Aorta (tissue), 5 donors: ENCODE measurements at regions not wholly inside any gene's neighbourhood (a gene's known extent, or its start where the extent isn't known, plus 50 kb on each side); places are given as distances from the start of the nearest gene placed in this dataset.

ENCODE experiments used
- ATAC-seq: fragments of 200-7000 bp; cut with Tn5 transposase; one replicate; pipeline ENCODE4 v1.9.1; 2022; ENCODE audit warnings: moderate library complexity; ENCODE audit not compliant: low FRiP score
- DNase-seq, 2 donors: peaks; one replicate each; pipeline ENCODE4 v3.0.0-alpha.2; 2020
- H3K27ac ChIP-seq, 2 donors: one replicate each; pipeline ENCODE4 v1.5.1; 2013; ENCODE audit warnings: low read length in 2 of 2, mild to moderate bottlenecking in 2 of 2, moderate library complexity in 2 of 2, control low read depth in 1 of 2, inconsistent platforms in 1 of 2, low read depth in 1 of 2
- H3K27me3 ChIP-seq, 2 donors: one replicate each; pipeline ENCODE4 v1.6.1; 2013; ENCODE audit warnings: control low read depth in 1 of 2, low read length in 1 of 2, mild to moderate bottlenecking in 1 of 2, moderate library complexity in 1 of 2; ENCODE audit not compliant: insufficient read depth in 2 of 2, control insufficient read depth in 1 of 2
- H3K36me3 ChIP-seq, 2 donors: one replicate each; pipeline ENCODE4 v1.6.1; 2013; ENCODE audit warnings: control low read depth in 1 of 2, low read length in 1 of 2, mild to moderate bottlenecking in 1 of 2; ENCODE audit not compliant: insufficient read depth in 2 of 2, control insufficient read depth in 1 of 2
- H3K4me1 ChIP-seq, 2 donors: one replicate each; pipeline ENCODE4 v1.6.1; 2013; ENCODE audit warnings: low read length in 2 of 2, control low read depth in 1 of 2, mild to moderate bottlenecking in 1 of 2, moderate library complexity in 1 of 2; ENCODE audit not compliant: insufficient read depth in 2 of 2, control insufficient read depth in 1 of 2
- H3K4me3 ChIP-seq, 2 donors: one replicate each; pipeline ENCODE4 v1.5.1; 2013; ENCODE audit warnings: low read length in 2 of 2, control low read depth in 1 of 2, mild to moderate bottlenecking in 1 of 2
- H3K9me3 ChIP-seq: one replicate; pipeline ENCODE4 v1.6.1; 2013; ENCODE audit warnings: mild to moderate bottlenecking, low read length; ENCODE audit not compliant: control insufficient read depth
- WGBS, 2 donors: extraction: QIAGEN DNeasy Blood & Tissue Kit; methylation state at CpG; one replicate each; pipeline ENCODE4 v1.1.7; 2013; 5-methylcytosine and 5-hydroxymethylcytosine counted together
- intact Hi-C, 2 donors: fragments of 100-400 bp; cut with DNase I; formaldehyde crosslinking; loops; one replicate each; pipeline versions ENCODE4 v1.14.2 to v1.15.0; 2022
- donor health status: healthy with polysubstance abuse.
- donor health status: Bipolar disorder and iron deficiency.
- donor health status: DM: no; HTN: no; CAD: no.
- donor health status: DM: no; HTN: no; CAD: no.
- donor health status: DM: yes; HTN: yes; CAD: no.

DNA sequence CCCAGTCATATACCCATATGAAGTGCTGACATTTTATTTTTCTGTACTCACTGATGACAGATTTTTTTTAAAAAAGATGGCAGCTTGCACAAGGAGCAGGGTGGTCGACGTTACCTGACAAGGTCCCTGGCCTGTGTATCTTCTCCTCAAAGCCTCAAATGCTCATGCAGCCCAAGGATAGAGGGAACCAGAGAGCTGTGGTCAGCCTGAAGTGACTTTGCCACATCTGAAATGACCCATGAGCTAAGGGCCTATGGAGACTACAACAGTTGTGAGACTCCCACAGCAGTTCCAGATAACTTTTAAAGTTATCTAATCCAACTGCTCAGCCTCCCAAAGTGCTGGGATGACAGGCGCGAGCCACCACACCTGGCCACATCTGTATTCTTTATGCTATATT lies 131.1 kb downstream of the GLUL start:
- H3K27me3 ChIP-seq, result no peaks in the 10 kb centered on the region
- H3K9me3 ChIP-seq, result no peaks in the 10 kb centered on the region
- intact Hi-C loops, result no loop called here
- no peak for DNase-seq
- WGBS, 2 donors, result 93 to 96% methylated on average over 4 of the region's 4 CpGs
- no peak for ATAC-seq
- H3K4me1 ChIP-seq, result no peaks in the 10 kb centered on the region
- no peak overlapping the region for H3K4me3 ChIP-seq
- H3K36me3 ChIP-seq, result no peaks in the 10 kb centered on the region
- no peak overlapping the region for H3K27ac ChIP-seq

DNA sequence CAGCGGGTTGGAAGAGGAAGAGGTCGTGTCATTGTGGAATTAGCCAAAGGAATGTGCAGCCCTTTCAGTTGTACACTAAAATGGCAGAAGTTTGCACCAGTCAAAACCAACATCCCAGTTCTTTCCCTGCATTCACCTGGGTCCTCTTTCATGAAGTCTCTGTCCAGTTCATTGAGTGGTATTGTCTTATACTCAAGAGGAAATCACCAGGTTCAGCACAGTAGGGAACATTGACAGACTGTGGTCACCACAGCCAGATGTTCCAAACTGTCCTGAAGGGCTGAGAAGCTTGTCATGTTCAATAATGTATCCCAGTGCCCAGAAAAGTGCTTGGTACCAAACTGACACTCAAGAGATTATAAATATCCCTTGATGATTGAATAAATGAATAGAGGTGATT lies 131.6 kb downstream of the GLUL start:
- WGBS, 2 donors, result 66 to 79% methylated on average over 2 of the region's 2 CpGs
- DNase-seq (no peak), ATAC-seq (no peak)
- Histone ChIP-seq H3K36me3 (no peaks in the 10 kb centered on the region), H3K4me3 (no peak overlapping the region), H3K9me3 (no peaks in the 10 kb centered on the region), H3K4me1 (no peaks in the 10 kb centered on the region), H3K27ac (no peak overlapping the region), H3K27me3 (no peaks in the 10 kb centered on the region)
- intact Hi-C loops, result no loop called here

DNA sequence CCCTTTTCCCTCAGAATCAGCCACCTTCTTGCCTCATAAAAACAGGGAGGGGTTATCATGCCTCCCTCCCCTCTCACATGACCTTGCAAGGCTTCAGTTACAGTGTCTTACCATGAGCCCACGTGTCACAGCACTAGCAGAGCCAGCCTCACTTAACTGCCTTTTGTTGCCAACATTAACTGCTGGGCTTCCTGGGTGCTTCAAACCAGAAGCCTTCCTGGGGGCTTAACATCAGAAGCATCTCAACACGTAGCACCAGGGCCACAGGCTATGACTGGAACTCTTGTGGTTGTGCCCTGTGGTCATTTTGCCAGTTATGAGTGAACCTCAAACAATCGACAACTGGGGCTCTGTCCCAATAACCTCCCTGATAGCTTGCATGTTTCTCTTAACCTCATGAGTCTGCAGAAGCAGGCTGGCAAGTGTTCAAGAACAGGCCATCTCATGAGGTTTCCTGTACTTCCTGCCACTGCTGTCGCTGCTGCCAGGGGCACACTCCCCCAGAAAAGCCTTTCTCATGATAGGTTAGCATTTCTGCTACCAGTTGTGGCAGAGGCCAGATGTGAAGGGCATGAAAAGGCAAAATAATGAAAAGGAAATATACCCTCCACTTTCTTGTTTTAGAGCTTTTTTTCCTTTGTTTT lies 132.2 kb downstream of the GLUL start:
- WGBS, 2 donors, result 46 to 55% methylated on average over 4 of the region's 4 CpGs
- no peaks in the 10 kb centered on the region for H3K9me3 ChIP-seq
- H3K4me1 ChIP-seq, result no peaks in the 10 kb centered on the region
- no peaks in the 10 kb centered on the region for H3K27me3 ChIP-seq
- intact Hi-C loops, result no loop called here
- H3K4me3 ChIP-seq, result no peak overlapping the region
- peak in 1 of 2 donors; percentile 72 for DNase-seq
- peak; percentile 48 for ATAC-seq
- no peak overlapping the region for H3K27ac ChIP-seq
- no peaks in the 10 kb centered on the region for H3K36me3 ChIP-seq

DNA sequence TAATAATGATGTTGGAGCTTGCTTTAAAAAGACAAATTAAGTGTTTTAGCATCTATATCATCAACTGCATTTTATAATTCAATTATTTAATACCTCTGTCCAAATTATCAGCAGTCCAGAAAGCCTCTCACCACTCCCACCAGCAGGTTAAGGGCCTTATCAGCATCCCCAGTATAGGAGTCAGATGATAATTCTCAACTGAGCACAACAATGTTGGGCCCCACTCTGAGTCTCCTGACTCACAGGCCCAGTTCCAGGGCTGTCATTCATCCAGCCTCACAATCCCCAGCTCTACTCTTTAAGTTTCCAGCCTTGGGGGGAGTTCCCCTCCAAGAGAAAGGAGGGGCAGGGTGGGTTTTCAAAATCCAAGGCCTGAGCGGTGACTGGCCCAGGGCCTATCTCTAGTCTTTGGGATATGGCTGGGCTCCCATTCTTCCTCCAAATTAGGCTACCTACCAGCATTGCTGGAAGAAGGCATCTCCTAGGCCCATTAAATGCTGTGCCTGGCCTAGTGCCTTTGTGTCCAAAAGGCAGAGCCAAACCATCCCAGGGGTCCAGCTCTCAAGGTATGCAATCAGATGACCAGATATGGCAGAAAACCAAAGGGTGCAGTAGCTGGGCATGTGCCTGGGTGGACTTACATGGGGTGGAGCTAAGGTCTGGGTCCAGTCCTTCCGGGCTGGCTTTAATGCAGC lies 134.1 kb downstream of the GLUL start:
- Histone ChIP-seq H3K4me3 (no peak overlapping the region), H3K9me3 (no peaks in the 10 kb centered on the region), H3K4me1 (no peaks in the 10 kb centered on the region), H3K36me3 (no peaks in the 10 kb centered on the region), H3K27ac (no peak overlapping the region), H3K27me3 (no peaks in the 10 kb centered on the region)
- 63 to 79% methylated on average over 2 of the region's 2 CpGs for WGBS, 2 donors
- ATAC-seq (no peak), DNase-seq (no peak)
- intact Hi-C loops, result no loop called here

- H3K27me3 ChIP-seq, result no peaks in the 10 kb centered on the region
- ATAC-seq (no peak), DNase-seq (no peak)
- H3K27ac ChIP-seq, result no peak overlapping the region
- H3K4me1 ChIP-seq, result no peaks in the 10 kb centered on the region
- WGBS, 2 donors, result 91 to 92% methylated on average over 4 of the region's 4 CpGs
- no peaks in the 10 kb centered on the region for H3K36me3 ChIP-seq
- no peak overlapping the region for H3K4me3 ChIP-seq
- no peaks in the 10 kb centered on the region for H3K9me3 ChIP-seq
- intact Hi-C loops, result no loop called here
Measured at GRCh38 chr1:182256931-182257330, 134.7 kb downstream of the GLUL start.

GRCh38 chr1:182255494-182255893 lies 136.1 kb downstream of the GLUL start:
- H3K4me3 ChIP-seq, result no peak overlapping the region
- no peak overlapping the region for H3K27ac ChIP-seq
- no peaks in the 10 kb centered on the region for H3K4me1 ChIP-seq
- 61 to 73% methylated on average over 4 of the region's 4 CpGs for WGBS, 2 donors
- ATAC-seq (no peak), DNase-seq (no peak)
- H3K9me3 ChIP-seq, result no peaks in the 10 kb centered on the region
- no peaks in the 10 kb centered on the region for H3K36me3 ChIP-seq
- intact Hi-C loops, result no loop called here
- no peaks in the 10 kb centered on the region for H3K27me3 ChIP-seq

- no peaks in the 10 kb centered on the region for H3K36me3 ChIP-seq
- H3K9me3 ChIP-seq, result no peaks in the 10 kb centered on the region
- H3K27me3 ChIP-seq, result no peaks in the 10 kb centered on the region
- DNase-seq, result no peak
- H3K4me3 ChIP-seq, result no peak overlapping the region
- H3K27ac ChIP-seq, result no peak overlapping the region
- H3K4me1 ChIP-seq, result no peaks in the 10 kb centered on the region
- intact Hi-C loops, result no loop called here
- WGBS, 2 donors, result 66 to 72% methylated on average over 7 of the region's 7 CpGs
- ATAC-seq, result no peak
Measured at GRCh38 chr1:182253319-182253860, 138.2 kb downstream of the GLUL start.

- Histone ChIP-seq H3K4me1 (no peaks in the 10 kb centered on the region), H3K4me3 (no peak overlapping the region), H3K9me3 (no peaks in the 10 kb centered on the region), H3K27ac (no peak overlapping the region), H3K36me3 (no peaks in the 10 kb centered on the region), H3K27me3 (no peaks in the 10 kb centered on the region)
- ATAC-seq, result no peak
- DNase-seq, result no peak
- 87 to 90% methylated on average over 1 of the region's 1 CpG for WGBS, 2 donors
- intact Hi-C loops, result no loop called here
Measured at GRCh38 chr1:182251561-182251960, 140.0 kb downstream of the GLUL start.

DNA sequence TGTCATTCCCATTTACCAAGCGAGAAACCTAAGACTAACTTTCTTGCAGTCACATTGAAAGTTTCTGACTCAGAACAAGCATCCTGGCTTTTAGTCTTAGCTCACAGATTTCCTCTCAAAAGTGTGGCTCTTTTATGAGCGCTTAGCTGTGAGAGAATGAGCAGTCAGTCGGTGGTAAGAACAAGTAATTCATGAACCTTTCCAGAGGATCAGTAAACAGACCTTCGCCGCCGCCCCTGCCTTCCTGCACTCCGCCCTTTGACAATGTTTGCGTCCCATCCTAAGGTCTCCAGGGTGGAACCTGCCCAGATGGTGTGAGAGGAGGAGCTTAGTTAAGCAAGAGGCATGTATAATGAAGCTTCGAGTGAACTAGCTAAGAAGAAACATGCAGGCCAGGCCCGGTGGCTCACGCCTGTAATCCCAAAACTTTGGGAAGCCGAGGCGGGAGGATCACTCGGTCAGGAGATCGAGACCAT lies 142.4 kb downstream of the GLUL start:
- intact Hi-C loops, result no loop called here
- Histone ChIP-seq H3K9me3 (no peaks in the 10 kb centered on the region), H3K4me1 (no peaks in the 10 kb centered on the region), H3K36me3 (no peaks in the 10 kb centered on the region), H3K27me3 (no peaks in the 10 kb centered on the region), H3K27ac (no peak overlapping the region), H3K4me3 (no peak overlapping the region)
- no peak for DNase-seq
- ATAC-seq, result peak; percentile 50
- 58 to 72% methylated on average over 14 to 15 of the region's 15 CpGs for WGBS, 2 donors
